ENCODE measurements at regions not wholly inside any gene's neighbourhood (a gene's known extent, or its start where the extent isn't known, plus 50 kb on each side); places are given as distances from the start of the nearest gene placed in this dataset.

- Histone ChIP-seq H3K4me3 (no peak overlapping the region), H3K36me3 (no peaks in the 10 kb centered on the region), H3K27ac (no peak overlapping the region), H3K27me3 (no peaks in the 10 kb centered on the region), H3K9me3 (peaks cover 0 to 2% (median 0%) of the 10 kb centered on the region in 4 donors), H3K4me1 (peaks cover 0 to 10% (median 0%) of the 10 kb centered on the region in 4 donors)
- intact Hi-C loops (cut with DNase I), result no loop called here
- WGBS, 2 donors, result 65 to 86% methylated on average over 8 of the region's 8 CpGs
- TF ChIP-seq CTCF (IDR thresholded peaks at IDR 0.05) (no peak), POLR2AphosphoS5 (IDR thresholded peaks at IDR 0.05) (no peak), POLR2A (IDR thresholded peaks at IDR 0.05) (no peak), EP300 (IDR thresholded peaks at IDR 0.05) (no peak)
- no peak for DNase-seq
These were observed 274.1 kb downstream of the REEP3 start for GRCh38 chr10:63795094-63795860.

GRCh38 chr10:63798599-63799498, 277.6 kb downstream of the REEP3 start:
- Histone ChIP-seq H3K9me3 (no peaks in the 10 kb centered on the region), H3K36me3 (no peaks in the 10 kb centered on the region), H3K27me3 (no peaks in the 10 kb centered on the region), H3K4me3 (no peak overlapping the region), H3K4me1 (peaks cover 0 to 10% (median 0%) of the 10 kb centered on the region in 4 donors), H3K27ac (peak overlapping the region in 3 of 4 donors; percentile 41 to 52 (median 44))
- TF ChIP-seq POLR2A (IDR thresholded peaks at IDR 0.05) (no peak), EP300 (IDR thresholded peaks at IDR 0.05) (peak in 1 of 4 donors; percentile 23), POLR2AphosphoS5 (IDR thresholded peaks at IDR 0.05) (peak in 2 of 4 donors; percentile 40 to 56), CTCF (IDR thresholded peaks at IDR 0.05) (no peak)
- DNase-seq, result peak; percentile 82
- WGBS, 2 donors, result 33 to 36% methylated on average over 9 of the region's 9 CpGs
- intact Hi-C loops (cut with DNase I), result no loop called here

GRCh38 chr10:63799521-63800300, 278.5 kb downstream of the REEP3 start:
- DNase-seq, result no peak
- intact Hi-C loops (cut with DNase I), result no loop called here
- TF ChIP-seq CTCF (IDR thresholded peaks at IDR 0.05), result no peak
- TF ChIP-seq POLR2A (IDR thresholded peaks at IDR 0.05), result no peak
- no peak for TF ChIP-seq EP300 (IDR thresholded peaks at IDR 0.05)
- TF ChIP-seq POLR2AphosphoS5 (IDR thresholded peaks at IDR 0.05), result no peak
- H3K4me3 ChIP-seq, result no peak overlapping the region
- peaks cover 0 to 10% (median 0%) of the 10 kb centered on the region in 4 donors for H3K4me1 ChIP-seq
- no peaks in the 10 kb centered on the region for H3K9me3 ChIP-seq
- H3K27me3 ChIP-seq, result no peaks in the 10 kb centered on the region
- WGBS, 2 donors, result 51 to 57% methylated on average over 8 of the region's 8 CpGs
- H3K36me3 ChIP-seq, result no peaks in the 10 kb centered on the region
- H3K27ac ChIP-seq, result peak overlapping the region in 2 of 4 donors; percentile 44 to 52

- TF ChIP-seq POLR2AphosphoS5 (IDR thresholded peaks at IDR 0.05) (no peak), CTCF (IDR thresholded peaks at IDR 0.05) (no peak), EP300 (IDR thresholded peaks at IDR 0.05) (no peak), POLR2A (IDR thresholded peaks at IDR 0.05) (no peak)
- H3K4me3 ChIP-seq, result no peak overlapping the region
- intact Hi-C loops (cut with DNase I), result no loop called here
- H3K9me3 ChIP-seq, result no peaks in the 10 kb centered on the region
- H3K27ac ChIP-seq, result no peak overlapping the region
- no peak for DNase-seq
- no peaks in the 10 kb centered on the region for H3K27me3 ChIP-seq
- 69 to 70% methylated on average over 4 of the region's 4 CpGs for WGBS, 2 donors
- H3K4me1 ChIP-seq, result peaks cover 0 to 10% (median 0%) of the 10 kb centered on the region in 4 donors
- no peaks in the 10 kb centered on the region for H3K36me3 ChIP-seq
These were observed 280.0 kb downstream of the REEP3 start for GRCh38 chr10:63801166-63801565.
